ENCODE measurements at regions not wholly inside any gene's neighbourhood (a gene's known extent, or its start where the extent isn't known, plus 50 kb on each side); places are given as distances from the start of the nearest gene placed in this dataset.

DNA sequence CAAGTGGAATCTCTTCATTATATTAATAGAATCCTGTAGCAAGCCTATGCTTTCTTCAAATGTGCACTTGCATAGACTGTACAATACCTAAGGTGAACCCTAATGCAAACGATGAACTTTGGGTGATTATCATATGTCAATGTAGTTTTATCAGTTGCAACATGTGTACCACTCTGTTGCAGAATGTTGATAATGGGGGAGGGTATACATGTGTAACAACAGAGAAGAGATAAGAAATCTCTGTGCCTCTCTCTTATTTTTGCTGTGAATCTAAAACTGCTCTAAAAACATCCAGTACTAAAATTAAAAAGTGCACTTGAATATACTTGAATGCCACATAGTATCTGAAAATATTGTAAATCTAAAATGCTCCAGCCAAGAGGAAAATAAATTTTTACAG, 820.8 kb upstream of the MIR17HG start:
- no peaks in the 10 kb centered on the region for H3K4me1 Mint-ChIP-seq (ENCODE audit: unreplicated experiment)
- no peak overlapping the region for H3K4me3 Mint-ChIP-seq
- H3K9me3 Mint-ChIP-seq, result peaks cover 9% of the 10 kb centered on the region
- no peaks in the 10 kb centered on the region for H3K36me3 Mint-ChIP-seq
- DNase-seq (ENCODE audit: extremely low spot score, unreplicated experiment), result no peak
- H3K27ac Mint-ChIP-seq, result no peak overlapping the region
- TF ChIP-seq, protein P1, sequence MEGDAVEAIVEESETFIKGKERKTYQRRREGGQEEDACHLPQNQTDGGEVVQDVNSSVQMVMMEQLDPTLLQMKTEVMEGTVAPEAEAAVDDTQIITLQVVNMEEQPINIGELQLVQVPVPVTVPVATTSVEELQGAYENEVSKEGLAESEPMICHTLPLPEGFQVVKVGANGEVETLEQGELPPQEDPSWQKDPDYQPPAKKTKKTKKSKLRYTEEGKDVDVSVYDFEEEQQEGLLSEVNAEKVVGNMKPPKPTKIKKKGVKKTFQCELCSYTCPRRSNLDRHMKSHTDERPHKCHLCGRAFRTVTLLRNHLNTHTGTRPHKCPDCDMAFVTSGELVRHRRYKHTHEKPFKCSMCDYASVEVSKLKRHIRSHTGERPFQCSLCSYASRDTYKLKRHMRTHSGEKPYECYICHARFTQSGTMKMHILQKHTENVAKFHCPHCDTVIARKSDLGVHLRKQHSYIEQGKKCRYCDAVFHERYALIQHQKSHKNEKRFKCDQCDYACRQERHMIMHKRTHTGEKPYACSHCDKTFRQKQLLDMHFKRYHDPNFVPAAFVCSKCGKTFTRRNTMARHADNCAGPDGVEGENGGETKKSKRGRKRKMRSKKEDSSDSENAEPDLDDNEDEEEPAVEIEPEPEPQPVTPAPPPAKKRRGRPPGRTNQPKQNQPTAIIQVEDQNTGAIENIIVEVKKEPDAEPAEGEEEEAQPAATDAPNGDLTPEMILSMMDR (conservative IDR thresholded peaks at IDR 0.05), result no peak
- H3K27me3 Mint-ChIP-seq, result no peaks in the 10 kb centered on the region

DNA sequence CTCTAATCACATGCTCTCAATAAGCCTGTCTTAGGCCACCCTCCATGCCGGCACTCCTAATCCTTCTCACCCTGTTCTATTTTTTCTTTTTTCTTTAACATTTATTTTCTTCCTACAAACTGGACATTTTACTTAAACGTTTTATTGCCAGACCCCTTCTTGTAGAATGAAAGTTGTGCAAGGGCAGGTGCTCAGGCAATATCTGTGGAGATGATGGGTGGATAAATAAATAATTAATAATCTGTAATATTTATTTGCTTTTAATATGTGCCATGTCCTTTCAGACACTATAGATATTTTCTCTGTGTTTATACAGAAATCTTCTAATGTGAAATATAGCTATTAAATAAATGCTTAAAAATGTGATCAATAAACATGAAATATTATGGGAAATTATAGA, 815.7 kb upstream of the MIR17HG start:
- H3K4me1 Mint-ChIP-seq (ENCODE audit: unreplicated experiment), result peaks cover 18% of the 10 kb centered on the region
- H3K4me3 Mint-ChIP-seq, result no peak overlapping the region
- H3K36me3 Mint-ChIP-seq, result no peaks in the 10 kb centered on the region
- TF ChIP-seq, protein P1 (conservative IDR thresholded peaks at IDR 0.05), result no peak
- no peaks in the 10 kb centered on the region for H3K9me3 Mint-ChIP-seq
- no peak for DNase-seq (ENCODE audit: extremely low spot score, unreplicated experiment)
- H3K27ac Mint-ChIP-seq, result no peak overlapping the region
- H3K27me3 Mint-ChIP-seq, result no peaks in the 10 kb centered on the region

DNA sequence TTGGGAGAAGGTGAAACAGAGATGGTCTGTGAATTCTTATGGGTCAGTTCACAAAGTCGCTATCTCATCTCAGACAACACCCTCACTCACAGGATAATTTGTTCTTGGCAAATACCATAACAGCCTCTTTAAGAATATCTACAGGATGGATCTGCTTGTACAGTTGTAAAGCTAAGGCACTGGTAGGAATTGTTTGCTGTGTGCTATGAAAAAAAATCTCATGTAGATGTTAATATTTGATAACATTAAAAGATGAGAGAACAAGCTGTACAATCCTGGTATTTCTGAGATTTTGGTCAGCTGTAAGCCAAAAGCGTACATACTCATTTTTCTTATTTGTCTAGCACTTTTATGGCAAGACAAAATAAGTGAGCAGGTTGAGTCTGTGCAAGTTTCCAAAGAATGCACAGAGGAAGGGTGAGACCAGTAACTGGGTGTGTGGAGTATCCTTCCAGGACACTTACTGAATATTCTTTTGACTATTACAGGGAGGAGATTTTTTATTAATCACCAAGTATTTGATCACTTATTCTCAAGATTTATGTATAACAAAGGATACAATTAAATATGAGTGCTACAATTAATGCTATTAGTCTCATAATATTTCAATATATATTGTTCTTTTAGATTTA, 814.5 kb upstream of the MIR17HG start:
- H3K4me3 Mint-ChIP-seq, result no peak overlapping the region
- peaks cover 18% of the 10 kb centered on the region for H3K4me1 Mint-ChIP-seq (ENCODE audit: unreplicated experiment)
- no peak for DNase-seq (ENCODE audit: extremely low spot score, unreplicated experiment)
- TF ChIP-seq, protein P1 (conservative IDR thresholded peaks at IDR 0.05), result no peak
- H3K27me3 Mint-ChIP-seq, result no peaks in the 10 kb centered on the region
- no peaks in the 10 kb centered on the region for H3K36me3 Mint-ChIP-seq
- H3K9me3 Mint-ChIP-seq, result no peaks in the 10 kb centered on the region
- no peak overlapping the region for H3K27ac Mint-ChIP-seq

DNA sequence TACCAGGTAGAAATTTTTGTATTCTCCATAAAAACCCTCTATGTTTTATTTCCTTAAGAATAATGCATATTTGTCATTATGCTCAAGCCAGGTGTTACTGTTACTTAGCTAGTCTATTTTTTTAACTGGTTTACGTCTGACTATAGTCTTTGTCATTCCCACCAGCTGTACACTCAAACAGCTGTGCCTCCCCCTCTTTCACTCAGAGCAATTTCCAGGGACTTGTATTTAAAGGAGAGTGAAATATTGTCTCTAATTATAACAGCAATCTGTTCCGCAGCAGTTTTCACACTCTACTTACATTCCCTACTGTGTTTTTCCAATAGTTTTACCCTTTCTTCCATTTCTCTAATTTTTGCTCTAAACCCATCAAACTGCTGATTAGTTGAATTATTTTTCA, 813.6 kb upstream of the MIR17HG start:
- Mint-ChIP-seq H3K36me3 (peaks cover 3% of the 10 kb centered on the region), H3K27ac (no peak overlapping the region), H3K4me3 (no peak overlapping the region), H3K4me1 (ENCODE audit: unreplicated experiment) (peaks cover 18% of the 10 kb centered on the region), H3K9me3 (no peaks in the 10 kb centered on the region), H3K27me3 (no peaks in the 10 kb centered on the region)
- no peak for DNase-seq (ENCODE audit: extremely low spot score, unreplicated experiment)
- TF ChIP-seq, protein P1 (conservative IDR thresholded peaks at IDR 0.05), result no peak

DNA sequence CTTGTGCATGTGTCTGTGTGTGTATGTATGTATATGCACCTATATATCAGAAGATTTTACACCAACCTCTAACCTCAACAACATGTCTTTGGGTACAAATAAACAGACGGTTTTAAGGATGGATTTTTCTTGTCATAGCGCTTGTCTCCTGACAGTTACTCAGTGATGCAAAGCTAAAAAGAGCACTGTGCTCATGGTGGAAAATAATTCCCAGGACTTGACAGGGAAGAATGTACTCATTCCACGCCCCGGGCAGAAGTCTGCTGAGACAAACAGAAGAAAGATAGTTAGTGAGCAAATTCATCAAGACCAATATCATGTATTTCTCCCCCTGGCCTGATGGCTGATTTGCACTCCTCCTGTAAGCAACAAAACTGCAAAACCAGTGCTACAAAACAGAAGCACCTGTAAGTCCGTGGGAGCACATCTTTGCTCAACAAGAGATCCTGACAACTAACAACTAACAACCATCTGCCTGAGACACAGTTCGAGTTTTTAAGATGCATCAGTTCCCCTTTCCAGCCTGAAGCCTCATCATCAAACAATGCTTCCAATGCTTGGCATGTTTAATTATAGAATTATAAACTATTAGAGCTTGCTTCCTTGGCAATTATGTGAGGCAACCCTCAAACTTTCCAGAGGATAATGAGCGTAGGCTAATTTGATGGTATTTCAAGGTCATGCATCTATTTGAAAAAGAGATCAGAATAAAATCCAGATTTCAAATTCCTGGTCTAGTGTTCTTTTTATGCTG, 812.7 kb upstream of the MIR17HG start:
- peaks cover 18% of the 10 kb centered on the region for H3K4me1 Mint-ChIP-seq (ENCODE audit: unreplicated experiment)
- TF ChIP-seq, protein P1 (conservative IDR thresholded peaks at IDR 0.05), result no peak
- DNase-seq (ENCODE audit: extremely low spot score, unreplicated experiment), result no peak

More for the DNA sequence above, 812.7 kb upstream of the MIR17HG start:
- peak overlapping the region; percentile 37 for H3K4me3 Mint-ChIP-seq
- no peak overlapping the region for H3K27ac Mint-ChIP-seq
- H3K36me3 Mint-ChIP-seq, result peaks cover 9% of the 10 kb centered on the region
- H3K9me3 Mint-ChIP-seq, result peaks cover 6% of the 10 kb centered on the region
- no peaks in the 10 kb centered on the region for H3K27me3 Mint-ChIP-seq

Measured in type B pancreatic cell (in vitro differentiated cells).